Body of pancreas (tissue), 4 donors: ENCODE measurements at regions not wholly inside any gene's neighbourhood (a gene's known extent, or its start where the extent isn't known, plus 50 kb on each side); places are given as distances from the start of the nearest gene placed in this dataset.

Experiments
- CTCF ChIP-seq, 7 experiments: fragments of 450-650 bp in 4 of 7; fragments of 200-600 bp in 3 of 7; sonication (generic) in 3 of 7; IDR thresholded peaks; one replicate each; pipeline ENCODE4 v1.5.1; 2016 to 2019; ENCODE audit warnings: antibody characterized with exemption in 7 of 7
- POLR2A ChIP-seq, 3 donors: fragments of 450-650 bp; IDR thresholded peaks; one replicate each; pipeline ENCODE4 v1.6.1; 2016; ENCODE audit warnings: antibody characterized with exemption in 3 of 3, mild to moderate bottlenecking in 2 of 3

- TF ChIP-seq POLR2A (IDR thresholded peaks at IDR 0.05) (no peak), CTCF (IDR thresholded peaks at IDR 0.05) (no peak)
Observed at GRCh38 chr14:97058074-97058467, 260.9 kb downstream of the VRK1 start.
